Hematopoietic multipotent progenitor cell treated with erythropoietin and hydrocortisone succinate and interleukin-3 and kit ligand, for 8 days (in vitro differentiated cells): ENCODE measurements at regions not wholly inside any gene's neighbourhood (a gene's known extent, or its start where the extent isn't known, plus 50 kb on each side); places are given as distances from the start of the nearest gene placed in this dataset.
A peak's percentile ranks its signal among the peaks of the same experiment; 100 is the strongest.

Source experiments
- DNase-seq: peaks from one replicate; pipeline ENCODE4 v3.0.0-alpha.2; 2015

DNA sequence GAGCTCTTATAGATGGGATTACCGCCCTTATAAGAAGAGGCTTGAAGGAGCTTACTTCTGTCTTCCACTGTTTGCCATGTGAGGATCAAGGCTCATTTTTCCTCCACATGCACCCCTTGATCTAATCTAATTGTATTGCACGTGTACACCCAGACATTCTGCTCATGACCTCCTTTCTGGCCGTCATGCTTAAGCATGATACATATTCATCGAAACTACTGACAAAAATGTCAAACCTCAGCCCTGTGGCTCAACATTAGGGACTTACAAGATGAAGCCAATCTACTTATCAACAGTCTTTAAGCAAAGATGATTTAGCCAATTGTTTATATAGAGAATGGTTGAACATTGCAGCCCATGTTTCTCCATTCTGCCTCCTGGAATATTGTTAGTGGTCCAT is 127.6 kb downstream of the XCL2 start:
- DNase-seq: no peak

DNA sequence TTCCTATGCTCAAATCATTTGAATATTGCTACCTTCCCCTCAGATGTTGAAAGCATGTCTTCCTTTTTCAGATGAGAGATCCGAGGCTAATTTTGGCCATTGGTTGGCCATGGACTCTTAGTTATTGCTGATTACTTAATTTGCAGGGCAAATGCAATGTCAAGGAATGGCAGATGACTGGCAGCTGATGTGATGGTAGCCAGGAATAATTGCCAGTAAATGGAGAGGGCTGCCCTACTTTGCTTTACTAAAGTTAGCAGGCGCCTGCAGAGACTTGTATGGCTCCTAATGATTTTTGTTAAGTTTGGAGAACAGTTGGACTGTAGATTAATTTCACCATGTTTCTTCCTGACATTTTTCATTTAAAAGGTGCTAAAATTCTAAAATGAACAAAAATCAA is 128.9 kb downstream of the XCL2 start:
- DNase-seq: no peak

DNA sequence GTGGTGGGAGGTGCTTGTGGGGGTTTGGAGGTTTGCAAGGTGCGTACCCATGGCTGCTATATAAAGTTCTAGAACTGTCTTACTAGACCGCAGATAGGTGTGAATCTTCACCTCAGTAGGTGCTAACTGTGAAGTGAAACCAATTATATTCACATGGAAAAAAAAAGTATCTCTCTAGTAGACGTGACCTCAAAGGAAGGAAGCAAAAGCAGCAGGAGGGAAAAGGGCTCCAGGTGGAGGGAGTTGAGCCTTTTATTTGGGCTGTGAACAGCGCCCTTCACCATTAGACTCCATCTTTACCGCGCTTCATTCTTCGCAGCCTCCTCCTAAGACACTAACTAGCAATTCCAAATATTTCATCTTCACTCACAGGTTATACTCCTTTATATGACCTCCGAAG is 129.8 kb downstream of the TBX19 start:
- no peak for DNase-seq

DNA sequence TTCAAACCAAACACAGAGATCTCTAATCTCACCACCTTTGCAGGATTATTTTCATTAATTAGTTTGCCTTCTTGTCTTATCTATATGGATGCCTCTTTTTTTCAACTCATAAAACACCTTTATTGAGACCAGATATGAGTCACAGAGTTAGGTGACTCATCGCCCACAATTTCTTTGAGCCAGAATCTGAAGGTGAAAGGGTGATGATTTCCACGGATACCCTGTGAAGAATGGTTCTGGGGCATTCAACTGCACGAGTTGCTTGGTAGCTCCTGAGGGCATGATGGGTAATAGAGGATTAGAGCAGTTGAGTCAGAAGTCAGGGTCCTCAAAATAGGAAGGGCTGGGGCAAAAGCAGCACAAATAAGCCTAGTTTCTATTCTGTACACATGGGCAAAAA is 128.2 kb downstream of the TBX19 start:
- no peak for DNase-seq

DNA sequence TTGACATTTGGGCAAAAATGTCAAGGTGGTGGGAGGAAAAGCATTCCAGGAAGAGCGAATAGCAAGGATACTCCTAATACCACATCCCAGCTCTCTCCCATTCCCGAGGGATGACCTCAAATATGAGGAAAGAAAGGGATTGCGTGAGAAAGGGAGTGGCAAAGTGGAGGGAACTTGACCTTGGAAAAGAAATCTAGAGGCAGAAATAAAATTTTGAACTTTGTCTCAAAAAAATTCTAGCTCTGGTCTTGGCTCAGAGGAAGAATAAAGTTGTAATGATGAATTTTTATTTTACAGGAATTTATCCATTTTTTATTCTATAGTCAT is 127.8 kb downstream of the TBX19 start:
- DNase-seq: no peak

DNA sequence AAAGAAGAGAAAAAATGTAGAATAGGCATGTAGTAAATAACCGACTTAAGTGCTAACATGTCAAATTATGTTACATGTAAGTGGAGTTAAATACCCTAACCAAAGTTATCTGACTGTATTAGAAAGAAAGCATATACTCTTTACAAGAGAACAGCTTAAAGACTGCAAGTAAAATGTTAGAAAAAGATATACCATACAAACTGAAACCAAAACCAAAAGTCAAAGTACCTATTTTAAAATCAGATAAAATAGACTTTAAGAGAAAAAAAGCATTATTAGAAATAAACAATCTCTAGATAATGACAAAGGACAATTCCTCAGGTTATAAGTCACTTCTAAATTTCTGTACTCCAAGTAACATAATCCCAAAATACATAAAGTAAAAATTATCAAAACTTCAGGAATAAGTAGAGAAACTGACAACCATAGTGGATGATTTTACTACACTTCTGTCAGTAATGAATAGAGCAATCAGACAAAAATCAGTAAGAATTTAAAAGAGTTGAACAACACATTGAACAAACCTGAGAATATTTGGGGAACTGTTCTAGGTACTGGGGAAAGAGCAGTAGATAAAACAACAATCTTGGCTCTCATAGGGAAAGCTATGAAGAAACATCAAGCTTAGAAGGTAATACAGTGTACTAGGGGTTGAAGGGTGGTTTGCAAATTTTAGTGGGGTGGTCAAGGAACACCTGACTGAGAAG is 127.3 kb downstream of the TBX19 start:
- DNase-seq: no peak

DNA sequence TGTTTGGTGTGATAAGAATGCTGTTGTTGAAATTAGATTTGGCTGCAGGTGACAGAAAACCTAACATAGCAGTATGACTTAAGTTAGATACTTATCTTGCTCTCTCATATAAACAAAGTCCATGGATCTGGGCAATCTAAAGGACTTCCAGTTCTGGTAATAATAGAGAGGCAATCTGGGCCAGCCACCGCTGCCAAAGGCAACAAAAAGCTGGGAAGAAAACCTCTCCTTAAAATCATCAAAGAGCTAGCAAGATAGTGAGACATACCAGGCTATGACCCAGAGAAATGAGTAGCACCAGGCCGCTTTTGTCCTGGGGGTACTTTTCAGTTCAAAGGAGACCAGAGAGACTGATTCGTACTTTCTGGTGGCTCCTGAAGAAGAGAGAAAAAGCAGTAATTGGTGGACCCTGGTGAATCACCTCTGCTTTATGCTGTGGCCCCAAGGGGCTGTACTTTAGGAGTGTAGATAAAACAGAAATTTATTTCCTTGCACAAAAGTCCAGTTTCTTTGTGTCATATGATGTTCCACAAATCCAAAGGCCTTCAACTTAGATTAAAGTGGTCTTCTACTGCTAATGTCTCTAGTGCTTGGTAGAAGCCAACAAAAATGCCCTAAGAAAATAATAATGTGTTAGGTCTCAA is 125.4 kb downstream of the TBX19 start:
- no peak for DNase-seq

DNA sequence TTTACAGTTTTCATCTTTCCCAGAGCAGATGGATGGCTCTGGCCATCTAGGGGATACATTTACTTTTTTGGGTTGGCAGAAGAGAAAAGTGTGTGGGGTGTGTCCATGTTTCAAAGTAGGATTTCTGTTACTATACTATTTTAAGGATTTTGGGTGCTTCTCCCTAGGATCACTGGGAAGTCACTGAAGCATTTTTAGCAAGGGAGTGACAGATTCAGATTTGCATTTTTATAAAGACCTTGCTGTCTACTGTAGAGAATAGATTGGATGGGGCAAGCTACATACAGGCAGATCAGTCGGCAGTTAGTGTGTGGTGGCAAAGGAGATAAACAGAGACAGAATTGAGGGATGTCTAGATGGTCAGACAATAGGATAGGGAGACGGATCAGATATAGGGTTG is 122.5 kb downstream of the TBX19 start:
- DNase-seq: no peak

DNA sequence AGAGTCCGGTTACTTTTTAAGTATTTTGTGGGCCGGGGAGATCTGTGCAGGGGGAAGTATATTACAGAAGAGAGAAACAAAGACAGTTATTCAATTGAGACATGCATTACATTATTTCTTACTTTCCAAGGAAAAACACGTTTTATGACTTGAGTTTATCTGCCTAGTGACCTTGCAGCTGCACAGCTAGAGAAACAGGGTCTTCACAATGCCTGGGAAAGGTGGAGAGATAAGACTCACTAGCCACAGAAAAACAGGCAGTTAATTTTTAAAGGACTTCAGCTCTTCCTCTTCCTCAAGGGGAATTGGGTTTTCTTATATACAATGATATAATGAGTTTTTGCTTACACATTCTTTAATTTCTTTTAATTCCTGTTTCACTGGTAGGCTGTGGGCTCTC is 121.8 kb downstream of the TBX19 start:
- peak; percentile 60 for DNase-seq

DNA sequence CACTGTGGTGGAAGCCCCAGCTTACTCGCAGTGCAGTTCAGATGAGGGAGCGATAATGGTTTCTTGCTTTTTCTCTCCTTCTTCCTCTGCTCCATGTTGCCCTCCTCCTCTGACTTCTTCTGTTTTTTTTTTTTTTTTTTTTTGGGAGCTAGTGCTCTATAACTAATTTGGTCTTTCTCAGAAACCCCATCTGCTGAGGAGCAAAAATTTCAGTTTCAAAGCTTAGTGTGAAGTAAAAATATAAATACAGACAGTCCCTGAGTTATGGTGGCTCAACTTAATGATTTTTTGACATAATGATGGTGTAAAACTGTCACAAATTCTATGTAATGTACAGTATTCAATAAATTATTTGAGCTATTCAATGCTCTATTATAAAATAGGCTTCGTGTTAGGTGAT is 120.7 kb downstream of the TBX19 start:
- DNase-seq: no peak

DNA sequence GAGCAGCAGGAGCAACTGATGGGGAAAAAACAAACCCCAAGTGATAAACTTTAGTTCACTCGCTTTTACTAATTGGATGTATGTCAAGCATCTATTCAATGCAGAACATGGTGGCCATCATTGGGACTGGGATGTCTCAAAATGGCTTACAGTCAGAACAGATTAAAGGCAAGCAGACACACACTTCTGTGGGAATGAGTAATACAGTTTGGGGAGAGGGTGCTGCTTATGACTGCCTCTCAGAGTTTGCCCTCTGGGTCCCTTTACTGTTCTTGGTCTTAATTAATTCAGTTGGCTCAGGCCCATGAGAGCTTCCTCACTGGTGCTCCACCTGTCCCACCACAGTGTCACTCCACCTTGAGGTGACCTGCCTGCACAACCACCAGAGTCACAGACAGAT is 119.5 kb downstream of the TBX19 start:
- no peak for DNase-seq

DNA sequence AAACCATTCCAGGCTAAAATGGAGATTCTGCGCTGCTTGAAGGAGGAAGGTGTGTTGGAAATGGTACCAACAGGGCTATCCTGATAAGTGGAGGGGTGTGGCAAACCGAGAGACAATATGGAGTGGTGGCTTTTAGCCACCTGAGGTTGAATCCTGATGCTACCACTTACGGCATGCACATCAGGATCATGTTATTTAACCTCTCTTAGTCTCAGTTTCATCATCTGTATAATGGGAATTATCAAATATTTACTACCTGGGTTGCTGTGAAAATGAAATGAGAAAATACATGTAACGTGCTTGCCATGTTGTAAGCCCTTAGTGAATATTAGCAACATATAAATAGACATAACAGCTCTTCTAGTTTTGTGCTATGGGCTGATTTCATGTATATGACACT is 117.1 kb downstream of the TBX19 start:
- no peak for DNase-seq

DNA sequence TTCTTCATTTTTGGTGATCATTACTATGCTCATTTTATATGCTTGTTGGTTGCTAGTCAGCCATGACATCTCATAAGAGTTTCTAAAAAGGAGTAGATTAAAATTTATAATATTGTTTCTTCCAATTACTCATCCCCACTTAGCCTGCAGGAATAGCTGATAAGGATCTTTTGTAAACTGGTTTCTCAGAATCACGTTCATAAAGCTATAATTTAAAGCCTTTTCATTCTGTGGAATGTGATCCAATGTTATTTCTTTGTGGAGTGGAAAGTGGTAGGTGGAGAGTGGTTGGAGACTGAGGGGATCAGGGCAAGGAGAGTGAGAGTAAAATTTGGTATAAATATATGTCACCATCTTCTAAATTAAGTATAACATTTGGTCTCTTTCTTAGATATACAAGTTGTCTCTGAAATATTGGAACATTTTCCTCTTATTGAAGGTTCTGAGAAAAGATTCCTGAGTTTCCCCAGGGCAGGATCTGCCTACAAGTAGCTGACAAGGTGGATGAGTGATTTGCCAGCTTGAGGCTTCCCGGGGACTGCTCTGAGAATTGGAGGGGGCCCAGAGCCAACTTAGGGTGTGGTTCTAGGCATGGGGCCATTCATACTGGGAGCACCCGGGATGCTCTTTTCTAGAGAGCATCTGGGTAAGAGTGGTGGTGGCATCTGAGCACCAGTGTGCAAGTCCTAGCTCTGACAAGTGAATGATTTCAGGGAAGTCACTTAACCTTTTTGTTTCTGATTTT is 116.4 kb downstream of the TBX19 start:
- no peak for DNase-seq

DNA sequence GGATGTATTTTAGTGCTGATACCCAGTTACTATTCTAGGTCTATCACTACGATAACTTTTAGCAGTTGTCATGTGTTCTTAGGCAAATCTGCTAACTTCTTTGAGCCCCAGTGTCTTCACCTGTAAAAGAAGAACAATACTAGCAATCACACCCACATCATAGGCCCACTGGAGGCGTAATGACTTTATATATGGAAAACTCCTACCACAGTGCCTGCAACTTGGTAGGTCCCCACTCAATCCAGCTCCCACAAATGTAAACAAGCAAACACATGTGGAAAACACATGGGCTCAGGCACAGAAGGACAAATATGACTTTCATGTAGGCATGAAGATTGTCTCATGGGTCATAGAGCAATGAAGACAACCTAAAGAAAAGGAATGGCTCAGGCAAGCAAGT is 115.8 kb downstream of the TBX19 start:
- DNase-seq: no peak

DNA sequence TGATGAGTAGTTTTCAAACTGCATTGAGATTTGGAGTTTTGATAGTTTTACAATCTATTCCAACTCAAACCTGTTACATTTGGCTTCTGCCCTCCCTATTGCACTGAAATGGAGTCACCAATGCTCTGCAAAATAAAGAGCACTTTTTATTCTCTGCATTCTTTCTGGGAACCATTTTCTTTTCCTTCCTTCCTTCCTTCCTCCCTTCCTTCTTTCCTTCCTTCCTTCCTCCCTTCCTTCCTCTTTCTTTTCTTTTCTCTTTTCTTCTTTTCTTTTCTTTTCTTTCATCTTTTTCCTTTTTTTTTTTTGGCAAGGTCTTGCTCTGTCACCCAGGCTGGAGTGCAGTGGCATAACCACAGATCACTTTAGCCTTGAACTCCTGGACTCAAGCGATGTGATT is 114.2 kb downstream of the TBX19 start:
- no peak for DNase-seq

DNA sequence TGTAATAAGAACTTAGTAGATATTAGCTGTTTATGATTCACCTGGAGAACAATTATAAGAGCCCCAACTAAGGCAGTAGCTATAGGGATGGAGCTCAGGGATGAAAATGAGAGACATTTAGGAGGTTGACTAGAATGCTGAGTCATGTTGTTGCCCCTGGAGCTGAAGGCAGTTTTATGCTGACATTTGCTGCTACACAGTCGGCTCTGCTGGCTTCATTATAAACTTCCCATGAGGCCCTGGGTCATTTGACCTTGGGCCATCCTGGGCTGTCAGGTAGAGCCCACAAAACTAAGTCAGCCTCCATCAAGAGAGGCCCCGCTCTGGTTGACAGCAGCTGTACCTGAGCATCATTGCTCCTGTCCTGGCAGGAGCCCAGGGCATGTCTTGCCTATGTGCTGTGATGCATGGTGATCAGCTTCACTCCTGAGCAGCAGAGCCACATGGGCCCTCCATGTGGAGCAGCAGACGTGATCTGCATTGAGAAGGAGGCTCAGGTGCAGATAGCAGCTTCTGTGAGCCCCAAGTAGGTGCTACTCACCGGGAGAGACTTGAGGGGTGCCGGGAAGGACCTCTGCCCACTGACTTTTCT is 112.4 kb downstream of the TBX19 start:
- DNase-seq: no peak

DNA sequence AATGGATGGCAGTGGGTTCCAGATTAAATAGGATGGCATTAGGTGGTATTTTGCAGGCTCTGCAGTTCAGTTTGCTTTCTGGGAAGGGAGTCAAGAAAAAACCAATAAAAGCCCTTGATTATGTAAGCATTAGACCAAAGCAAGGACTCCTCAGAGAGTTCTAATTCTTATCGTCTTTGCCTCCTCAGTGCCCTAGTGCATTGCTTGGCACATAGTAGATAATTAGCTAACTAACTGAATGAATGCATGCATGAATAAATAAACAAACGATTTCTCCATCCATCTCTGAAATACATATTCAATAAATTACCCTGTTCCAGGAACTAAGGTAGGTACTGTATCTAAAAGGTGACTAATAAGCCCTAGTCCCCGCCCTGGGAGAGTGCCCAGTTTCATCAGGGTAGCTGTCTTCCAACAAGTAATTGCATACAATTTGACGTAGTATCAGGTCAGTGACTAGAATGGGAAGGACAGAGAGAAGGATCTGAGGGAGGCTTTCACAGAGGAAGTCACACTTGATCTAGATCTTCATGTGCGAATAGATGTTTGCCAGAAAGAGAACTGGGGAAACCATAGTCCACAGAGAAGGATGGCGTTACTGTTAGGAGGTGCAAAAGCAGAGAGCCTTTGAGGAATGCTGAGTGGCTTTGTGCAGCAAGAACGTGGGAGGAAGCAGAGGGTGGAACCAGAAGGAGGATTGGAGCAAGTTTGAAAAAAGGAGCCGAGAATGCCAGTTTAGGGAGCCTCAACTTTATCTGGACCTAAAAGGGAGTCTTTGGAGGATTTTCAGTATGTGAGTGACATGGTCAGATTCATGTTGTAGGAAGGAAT is 111.4 kb downstream of the TBX19 start:
- no peak for DNase-seq

DNA sequence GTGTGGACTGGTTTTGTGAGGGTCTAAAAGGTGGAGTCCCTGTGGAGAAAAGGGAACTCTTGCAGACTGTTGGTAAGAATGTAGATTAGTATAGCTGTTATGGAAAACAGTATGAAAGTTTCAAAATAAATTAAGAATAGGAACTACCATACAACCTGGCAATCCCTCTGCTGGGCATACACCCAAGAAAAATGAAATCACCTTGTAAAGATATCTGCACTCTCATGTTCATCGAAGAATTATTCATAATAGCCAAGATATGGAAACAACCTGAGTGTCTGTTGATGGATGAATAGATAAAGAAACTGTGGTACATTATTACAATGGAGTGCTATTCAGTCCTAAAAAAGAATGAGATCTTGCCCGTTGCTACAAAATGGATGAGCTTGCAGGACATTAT is 109.6 kb downstream of the TBX19 start:
- DNase-seq: no peak

DNA sequence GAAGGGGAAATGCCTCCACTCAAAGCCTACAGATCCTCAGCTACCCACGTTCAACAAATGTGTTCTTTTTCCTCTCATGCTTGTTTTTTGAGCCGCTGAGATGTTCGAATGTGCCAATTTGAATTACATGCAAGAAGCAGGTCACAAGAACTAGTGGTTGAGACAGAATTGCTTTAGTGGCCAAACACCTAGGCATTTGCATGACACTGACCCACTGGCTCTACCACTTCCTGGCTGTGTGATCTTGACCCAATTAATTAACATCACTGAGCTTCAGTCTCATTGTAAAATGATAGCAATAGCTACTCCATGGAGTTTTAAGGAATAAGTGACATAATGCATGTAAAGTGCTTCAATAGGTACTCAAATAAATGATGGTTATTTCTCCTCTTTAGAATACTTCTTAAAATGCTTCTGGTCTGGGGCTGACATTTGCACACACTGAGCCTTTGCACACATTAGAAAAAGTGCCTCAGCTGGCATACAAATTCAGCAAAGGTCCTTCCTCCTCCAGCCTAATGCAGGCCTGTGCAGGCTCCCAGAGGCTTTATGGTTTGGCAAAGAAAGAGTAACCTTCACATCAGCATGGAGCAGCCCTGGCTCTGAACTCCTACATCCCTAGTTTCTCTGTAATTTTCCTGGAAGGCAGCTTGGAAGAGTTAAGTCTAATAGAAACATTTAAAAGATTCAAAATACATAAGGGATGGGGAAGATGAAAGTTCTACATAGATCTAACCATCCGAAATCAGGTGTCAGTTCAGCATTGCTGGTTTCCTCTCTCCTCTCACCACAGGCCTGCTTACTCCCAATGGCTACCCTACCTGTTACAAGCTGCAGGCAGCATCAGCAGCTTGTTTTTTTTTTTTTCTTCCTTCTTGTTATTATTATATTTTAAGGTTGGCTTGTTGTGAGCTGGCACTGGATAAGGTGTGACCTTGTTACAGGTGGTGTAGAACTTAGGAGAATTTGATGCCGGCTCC is 107.4 kb downstream of the TBX19 start:
- no peak for DNase-seq

DNA sequence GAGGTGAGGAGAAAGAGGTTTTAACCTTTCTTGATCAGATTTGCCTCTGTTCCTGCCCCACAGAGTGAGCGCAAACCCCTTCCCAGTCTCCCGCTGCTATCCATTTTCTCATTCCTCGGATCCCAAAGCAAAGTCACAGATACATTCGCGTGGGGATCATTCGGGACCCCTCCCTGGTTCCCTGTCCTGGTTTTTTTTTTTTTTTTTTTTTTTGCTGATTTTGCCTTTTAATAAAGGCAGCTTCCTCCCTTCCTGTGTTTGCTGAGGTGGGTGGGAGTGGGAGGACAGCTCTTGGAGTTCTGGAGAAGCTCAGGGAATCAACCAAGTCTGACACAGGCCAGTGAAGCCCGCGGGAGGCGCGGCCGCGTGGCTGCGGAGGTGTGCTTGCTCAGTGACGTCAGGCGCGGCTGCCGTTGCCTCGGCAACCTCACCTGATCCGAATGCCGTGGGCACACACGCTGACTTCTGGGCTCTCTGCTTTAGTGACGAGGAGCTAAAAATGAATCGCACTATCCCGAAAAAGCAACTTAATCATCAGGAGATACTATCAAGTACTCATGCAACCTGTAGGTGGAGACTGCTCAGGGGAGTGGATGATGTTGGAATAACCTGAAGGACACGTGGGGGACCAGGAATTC is 106.4 kb downstream of the TBX19 start:
- DNase-seq: no peak

DNA sequence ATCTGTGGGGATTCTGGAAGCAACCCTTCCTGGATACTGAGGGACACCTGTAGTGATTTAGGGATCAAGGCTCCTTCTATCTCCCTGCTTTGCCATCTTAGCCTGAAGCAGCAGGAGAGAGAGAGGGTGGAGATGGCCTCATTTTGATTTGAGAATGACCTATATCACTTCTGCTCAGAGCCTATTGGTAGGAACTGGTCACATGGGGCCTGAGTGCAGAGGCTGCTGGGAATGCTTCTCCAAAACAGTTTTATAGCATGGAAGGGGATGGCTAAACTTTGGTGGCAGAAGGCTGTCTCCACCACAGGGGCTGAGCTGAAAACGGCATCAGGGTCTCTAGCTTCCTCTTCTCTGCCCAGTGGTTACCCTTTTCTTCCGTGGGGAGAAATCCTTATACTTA is 105.8 kb downstream of the TBX19 start:
- no peak for DNase-seq
